Parathyroid adenoma (tissue), 2 donors: ENCODE measurements at regions not wholly inside any gene's neighbourhood (a gene's known extent, or its start where the extent isn't known, plus 50 kb on each side); places are given as distances from the start of the nearest gene placed in this dataset.

ENCODE experiments used
- H2AFZ ChIP-seq: fragments of 300-600 bp; sonication (generic); one replicate; pipeline ENCODE4 v1.7.0; 2017; ENCODE audit warnings: antibody characterized with exemption, mild to moderate bottlenecking
- H3K27ac ChIP-seq: fragments of 300-600 bp; sonication (generic); one replicate; pipeline ENCODE4 v1.7.0; 2017
- H3K27me3 ChIP-seq: fragments of 300-600 bp; sonication (generic); one replicate; pipeline ENCODE4 v1.7.0; 2017; ENCODE audit warnings: low read length; ENCODE audit not compliant: control insufficient read depth, insufficient read depth
- H3K36me3 ChIP-seq: fragments of 300-600 bp; sonication (generic); one replicate; pipeline ENCODE4 v1.7.0; 2017; ENCODE audit warnings: low read length; ENCODE audit not compliant: control insufficient read depth, insufficient read depth
- H3K4me1 ChIP-seq: fragments of 300-600 bp; sonication (generic); one replicate; pipeline ENCODE4 v1.7.0; 2017; ENCODE audit warnings: control low read depth
- H3K4me2 ChIP-seq: fragments of 300-600 bp; sonication (generic); one replicate; pipeline ENCODE4 v1.7.0; 2017; ENCODE audit warnings: low read length
- H3K4me3 ChIP-seq: fragments of 300-600 bp; sonication (generic); one replicate; pipeline ENCODE4 v1.7.0; 2017; ENCODE audit warnings: low read depth, low read length
- H3K79me2 ChIP-seq: fragments of 300-600 bp; sonication (generic); one replicate; pipeline ENCODE4 v1.7.0; 2017; ENCODE audit warnings: control low read depth
- H3K9ac ChIP-seq: fragments of 300-600 bp; sonication (generic); one replicate; pipeline ENCODE4 v1.7.0; 2017; ENCODE audit warnings: mild to moderate bottlenecking
- H3K9me3 ChIP-seq: fragments of 300-600 bp; sonication (generic); one replicate; pipeline ENCODE4 v1.7.0; 2017; ENCODE audit warnings: low read length; ENCODE audit not compliant: control insufficient read depth
- TF ChIP-seq, protein P1 (sequence below): fragments of 300-600 bp; sonication (generic); IDR thresholded peaks from one replicate; pipeline ENCODE4 v1.7.0; 2017; ENCODE audit warnings: antibody characterized with exemption, mild to moderate bottlenecking
- donor health status: primary hyperparathyroidism.

DNA sequence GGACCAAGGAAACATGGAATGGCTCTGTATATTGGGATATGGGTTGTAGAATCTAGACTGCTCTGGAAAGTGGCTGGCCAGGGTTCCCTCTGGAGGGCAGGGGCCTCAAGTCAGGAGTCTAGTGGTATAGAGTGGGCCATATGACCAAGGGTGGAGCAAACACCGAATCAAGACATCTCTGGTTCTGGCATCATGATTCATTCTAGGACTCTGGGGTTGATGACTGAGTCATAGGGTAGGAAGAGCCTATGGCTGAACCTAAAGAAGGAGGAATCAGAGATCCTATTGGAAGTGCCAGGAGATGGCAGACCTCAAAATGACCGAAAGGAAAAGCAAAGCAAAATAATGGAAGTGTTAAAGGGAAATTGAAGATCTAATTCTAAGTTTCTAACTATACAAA lies 356.4 kb upstream of the PRICKLE1 start:
- H3K4me3 ChIP-seq, result no peak overlapping the region
- H3K36me3 ChIP-seq, result no peaks in the 10 kb centered on the region
- no peak overlapping the region for H3K9ac ChIP-seq
- no peaks in the 10 kb centered on the region for H3K27me3 ChIP-seq
- no peaks in the 10 kb centered on the region for H3K9me3 ChIP-seq
- H3K4me2 ChIP-seq, result no peak overlapping the region
- no peaks in the 10 kb centered on the region for H3K4me1 ChIP-seq
- H3K79me2 ChIP-seq, result no peaks in the 10 kb centered on the region
- no peak overlapping the region for H2AFZ ChIP-seq
- H3K27ac ChIP-seq, result no peak overlapping the region
- TF ChIP-seq, protein P1, sequence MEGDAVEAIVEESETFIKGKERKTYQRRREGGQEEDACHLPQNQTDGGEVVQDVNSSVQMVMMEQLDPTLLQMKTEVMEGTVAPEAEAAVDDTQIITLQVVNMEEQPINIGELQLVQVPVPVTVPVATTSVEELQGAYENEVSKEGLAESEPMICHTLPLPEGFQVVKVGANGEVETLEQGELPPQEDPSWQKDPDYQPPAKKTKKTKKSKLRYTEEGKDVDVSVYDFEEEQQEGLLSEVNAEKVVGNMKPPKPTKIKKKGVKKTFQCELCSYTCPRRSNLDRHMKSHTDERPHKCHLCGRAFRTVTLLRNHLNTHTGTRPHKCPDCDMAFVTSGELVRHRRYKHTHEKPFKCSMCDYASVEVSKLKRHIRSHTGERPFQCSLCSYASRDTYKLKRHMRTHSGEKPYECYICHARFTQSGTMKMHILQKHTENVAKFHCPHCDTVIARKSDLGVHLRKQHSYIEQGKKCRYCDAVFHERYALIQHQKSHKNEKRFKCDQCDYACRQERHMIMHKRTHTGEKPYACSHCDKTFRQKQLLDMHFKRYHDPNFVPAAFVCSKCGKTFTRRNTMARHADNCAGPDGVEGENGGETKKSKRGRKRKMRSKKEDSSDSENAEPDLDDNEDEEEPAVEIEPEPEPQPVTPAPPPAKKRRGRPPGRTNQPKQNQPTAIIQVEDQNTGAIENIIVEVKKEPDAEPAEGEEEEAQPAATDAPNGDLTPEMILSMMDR, result no peak

DNA sequence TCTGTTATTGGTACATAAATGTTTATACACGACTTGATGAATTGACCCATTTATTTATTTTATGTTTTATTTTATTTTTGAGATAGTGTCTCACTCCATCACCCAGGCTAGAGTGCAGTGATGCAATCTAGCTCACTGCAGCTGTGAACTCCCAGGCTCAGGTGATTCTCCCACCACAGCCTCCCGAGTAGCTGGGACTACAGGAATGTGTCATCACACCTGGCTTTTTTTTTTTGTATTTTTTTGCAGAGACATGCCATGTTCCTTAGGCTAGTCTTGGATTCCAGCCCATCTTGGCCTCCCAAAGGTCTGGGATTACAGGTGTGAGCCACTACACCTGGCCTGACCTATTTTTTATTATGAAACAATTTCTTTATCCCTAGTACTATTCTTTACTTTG lies 355.0 kb upstream of the PRICKLE1 start:
- Histone ChIP-seq H3K79me2 (no peaks in the 10 kb centered on the region), H3K27ac (no peak overlapping the region), H2AFZ (no peak overlapping the region), H3K9ac (no peak overlapping the region), H3K27me3 (no peaks in the 10 kb centered on the region), H3K4me3 (no peak overlapping the region), H3K9me3 (no peaks in the 10 kb centered on the region), H3K36me3 (no peaks in the 10 kb centered on the region), H3K4me2 (no peak overlapping the region), H3K4me1 (no peaks in the 10 kb centered on the region)
- TF ChIP-seq, protein P1, result no peak

DNA sequence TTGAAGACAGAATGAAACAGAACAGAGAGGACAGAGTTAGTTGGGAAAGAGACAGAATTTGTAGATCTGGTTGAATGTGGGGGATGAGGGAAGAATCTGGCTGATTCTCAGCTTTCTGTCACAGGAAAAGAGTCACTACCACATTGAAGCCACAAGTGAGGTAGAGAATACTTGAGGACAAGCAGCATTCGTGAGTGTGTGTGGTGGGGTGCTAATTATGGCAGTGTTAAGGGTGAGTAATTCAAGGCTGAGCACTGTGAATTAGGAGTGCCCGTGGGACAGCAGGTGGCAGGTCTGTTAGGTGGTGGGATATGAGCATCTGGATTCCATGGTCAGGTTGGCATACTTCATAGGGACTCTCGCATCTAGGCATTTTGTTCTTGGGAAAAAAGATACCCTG lies 347.4 kb upstream of the PRICKLE1 start:
- no peak overlapping the region for H3K9ac ChIP-seq
- H3K4me2 ChIP-seq, result no peak overlapping the region
- no peak overlapping the region for H3K4me3 ChIP-seq
- TF ChIP-seq, protein P1, result no peak
- no peaks in the 10 kb centered on the region for H3K36me3 ChIP-seq
- H3K4me1 ChIP-seq, result no peaks in the 10 kb centered on the region
- no peaks in the 10 kb centered on the region for H3K27me3 ChIP-seq
- no peaks in the 10 kb centered on the region for H3K9me3 ChIP-seq
- no peak overlapping the region for H3K27ac ChIP-seq
- no peak overlapping the region for H2AFZ ChIP-seq
- H3K79me2 ChIP-seq, result no peaks in the 10 kb centered on the region

DNA sequence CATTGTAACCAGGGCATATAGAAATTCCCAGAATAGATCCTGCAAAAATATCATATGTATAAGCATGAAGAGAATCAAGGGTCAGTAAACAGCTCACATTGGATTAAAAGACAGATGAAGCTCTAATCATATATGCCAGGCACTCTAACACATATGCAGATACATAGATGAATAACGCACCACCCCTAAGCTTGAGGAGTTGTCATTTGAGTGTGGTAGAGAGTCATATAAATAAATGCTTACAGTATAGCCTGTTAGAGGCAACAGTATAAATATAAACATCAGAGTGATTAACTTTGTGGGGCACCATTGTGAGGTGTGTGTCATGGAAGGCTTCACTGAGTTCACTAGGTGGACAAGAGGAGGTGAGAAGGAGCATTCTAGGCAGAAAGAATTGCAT lies 346.7 kb upstream of the PRICKLE1 start:
- Histone ChIP-seq H3K9ac (no peak overlapping the region), H3K79me2 (no peaks in the 10 kb centered on the region), H3K27me3 (no peaks in the 10 kb centered on the region), H3K4me1 (no peaks in the 10 kb centered on the region), H3K4me3 (no peak overlapping the region), H3K9me3 (no peaks in the 10 kb centered on the region), H2AFZ (no peak overlapping the region), H3K27ac (no peak overlapping the region), H3K36me3 (no peaks in the 10 kb centered on the region), H3K4me2 (no peak overlapping the region)
- TF ChIP-seq, protein P1, result no peak

DNA sequence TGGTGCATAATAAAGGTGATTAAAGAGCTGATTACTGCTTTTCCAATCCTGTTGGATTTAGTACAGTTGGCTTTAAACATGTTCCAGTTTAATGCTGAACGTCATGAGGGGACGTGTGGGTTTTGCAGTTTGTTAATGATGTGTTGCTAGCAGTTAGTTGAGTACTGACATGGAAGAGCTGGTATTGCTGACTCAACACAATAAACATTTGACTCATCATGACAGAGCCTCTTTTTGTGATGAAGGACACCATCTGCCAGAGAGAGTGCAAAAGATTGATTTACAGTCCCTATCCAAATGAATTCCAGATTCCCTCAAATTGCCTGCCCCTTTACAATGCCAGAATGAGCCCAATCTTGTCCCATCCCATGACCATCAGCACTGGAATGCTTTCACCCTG lies 346.2 kb upstream of the PRICKLE1 start:
- H3K4me3 ChIP-seq, result no peak overlapping the region
- no peaks in the 10 kb centered on the region for H3K36me3 ChIP-seq
- H3K27ac ChIP-seq, result no peak overlapping the region
- H2AFZ ChIP-seq, result no peak overlapping the region
- H3K4me1 ChIP-seq, result no peaks in the 10 kb centered on the region
- no peak overlapping the region for H3K9ac ChIP-seq
- no peaks in the 10 kb centered on the region for H3K79me2 ChIP-seq
- H3K27me3 ChIP-seq, result no peaks in the 10 kb centered on the region
- no peaks in the 10 kb centered on the region for H3K9me3 ChIP-seq
- H3K4me2 ChIP-seq, result no peak overlapping the region
- TF ChIP-seq, protein P1, result no peak
